ENCODE measurements at regions not wholly inside any gene's neighbourhood (a gene's known extent, or its start where the extent isn't known, plus 50 kb on each side); places are given as distances from the start of the nearest gene placed in this dataset.

DNA sequence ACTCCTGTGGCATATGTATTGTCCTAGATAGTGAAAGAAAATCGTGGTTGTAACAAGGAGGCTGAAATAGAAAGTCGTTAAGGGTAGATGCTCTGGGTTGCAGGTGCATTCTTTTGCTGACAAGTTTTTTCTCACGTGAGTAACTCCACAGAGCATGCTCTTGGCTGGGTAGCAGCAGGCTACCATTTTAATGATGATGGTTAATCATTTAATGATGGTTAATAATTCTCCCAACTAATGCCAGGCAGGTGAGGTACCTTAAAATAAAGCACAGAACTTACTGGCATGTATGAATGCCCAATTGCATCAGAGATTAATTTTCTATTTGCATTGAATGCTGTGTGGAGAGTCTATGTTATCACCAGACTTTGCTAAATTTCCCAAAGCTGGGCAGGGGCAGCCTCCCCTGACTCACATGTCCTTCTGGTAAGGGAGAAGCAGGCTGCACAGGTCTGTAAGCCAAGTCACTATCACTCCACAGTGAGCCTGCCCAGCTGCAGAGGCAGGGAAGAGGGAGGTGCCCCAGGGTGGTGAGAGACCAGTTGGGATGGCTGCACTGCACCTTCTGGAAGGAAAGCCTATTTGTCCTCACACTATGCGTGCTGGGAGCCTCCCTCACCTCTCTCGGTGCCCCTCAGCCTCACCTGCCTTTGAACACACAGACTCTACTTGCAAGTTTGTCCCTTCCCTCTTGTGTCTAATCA, 287.0 kb upstream of the IGFBP3 start:
- no peak for DNase-seq (ENCODE audit: low read depth in 2 of 2)

DNA sequence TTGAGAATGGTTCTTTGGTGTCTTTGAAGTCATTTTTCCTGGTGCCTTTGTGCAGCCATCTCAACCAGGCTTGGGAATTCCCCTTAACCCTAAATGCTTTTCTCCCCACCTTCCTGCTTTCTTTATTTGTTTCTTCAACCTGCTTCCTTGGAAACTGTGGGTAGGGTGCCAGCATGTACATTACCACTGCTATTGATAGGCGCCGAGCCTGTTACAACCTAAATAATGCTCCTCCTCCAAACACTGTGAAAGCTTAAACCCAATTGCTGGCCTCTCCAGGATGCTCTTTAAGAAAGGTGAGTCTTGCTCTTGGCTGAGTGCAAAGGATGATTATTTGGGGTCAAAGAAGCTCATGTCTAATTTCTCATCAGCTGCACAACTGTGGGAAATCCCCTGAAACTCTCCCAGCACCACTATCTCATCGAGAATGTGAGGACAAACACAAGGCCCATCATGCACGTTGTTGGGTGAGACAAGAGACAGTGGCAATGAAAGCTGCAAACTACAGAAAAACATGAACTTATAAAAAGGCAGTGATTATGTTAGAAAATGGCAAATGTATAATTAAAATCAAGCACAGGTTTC, 285.5 kb upstream of the IGFBP3 start:
- DNase-seq (ENCODE audit: low read depth in 2 of 2) = no peak

DNA sequence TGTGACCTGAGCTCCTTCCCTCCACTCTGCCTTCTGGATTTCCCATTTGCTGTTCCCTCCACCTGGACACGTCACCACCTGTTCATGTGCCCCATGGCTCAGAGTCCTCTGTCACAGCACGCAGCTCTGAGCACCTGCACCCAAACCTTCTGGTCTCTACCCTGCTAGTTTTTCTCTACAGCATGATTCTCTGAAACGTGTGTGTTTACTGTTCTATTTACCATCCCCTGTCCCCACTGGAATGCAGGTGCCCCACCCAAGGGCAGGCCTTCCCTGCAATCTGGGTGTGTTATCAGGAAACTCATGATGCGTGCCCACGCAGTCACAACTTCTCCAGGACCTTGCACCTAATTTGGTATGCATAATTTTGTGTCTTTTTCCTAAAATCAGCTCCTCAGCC, 284.4 kb upstream of the IGFBP3 start:
- no peak for DNase-seq (ENCODE audit: low read depth in 2 of 2)

- DNase-seq (ENCODE audit: low read depth in 2 of 2) = no peak
These were observed 282.9 kb upstream of the IGFBP3 start for GRCh38 chr7:46203926-46204325.

GRCh38 chr7:46202379-46202778, 281.3 kb upstream of the IGFBP3 start:
- DNase-seq (ENCODE audit: low read depth in 2 of 2) = no peak

DNA sequence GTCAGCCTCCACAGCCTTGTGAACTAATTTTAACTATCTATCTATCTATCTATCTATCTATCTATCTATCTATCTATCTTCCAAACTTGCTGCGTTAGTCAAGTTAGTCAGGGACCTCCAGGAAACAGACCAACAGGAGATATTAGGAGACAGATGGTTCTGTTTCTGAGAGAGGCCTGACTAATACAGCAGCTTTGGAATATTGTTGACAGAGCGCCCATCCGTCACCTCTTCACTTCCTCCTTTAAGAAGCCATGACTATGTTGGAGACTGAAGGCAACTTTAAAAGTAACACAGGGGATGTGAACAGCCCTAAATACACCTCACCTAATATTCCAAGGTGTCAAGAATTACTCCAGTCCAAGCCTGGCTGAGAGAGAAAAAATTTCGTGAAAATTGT, 280.9 kb upstream of the IGFBP3 start:
- no peak for DNase-seq (ENCODE audit: low read depth in 2 of 2)

DNA sequence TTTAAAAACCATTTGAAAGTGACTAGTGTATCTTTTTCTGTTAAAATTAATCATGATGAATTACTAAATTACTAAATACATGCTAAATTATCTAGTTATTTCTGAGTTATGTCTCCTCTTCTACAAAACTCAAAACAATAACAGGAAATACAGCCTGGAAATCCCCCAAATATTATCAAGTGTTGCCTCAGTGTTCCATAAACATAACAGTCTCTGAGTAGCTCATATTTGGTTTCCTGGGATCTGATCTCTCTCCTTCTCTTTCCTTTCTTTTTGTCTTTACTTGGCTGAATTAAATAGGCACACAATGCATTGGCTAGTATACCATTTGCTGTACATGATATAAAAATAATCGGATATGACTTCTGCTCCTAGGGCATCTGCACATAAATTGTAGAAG, 277.6 kb upstream of the IGFBP3 start:
- DNase-seq (ENCODE audit: low read depth in 2 of 2) = no peak

DNA sequence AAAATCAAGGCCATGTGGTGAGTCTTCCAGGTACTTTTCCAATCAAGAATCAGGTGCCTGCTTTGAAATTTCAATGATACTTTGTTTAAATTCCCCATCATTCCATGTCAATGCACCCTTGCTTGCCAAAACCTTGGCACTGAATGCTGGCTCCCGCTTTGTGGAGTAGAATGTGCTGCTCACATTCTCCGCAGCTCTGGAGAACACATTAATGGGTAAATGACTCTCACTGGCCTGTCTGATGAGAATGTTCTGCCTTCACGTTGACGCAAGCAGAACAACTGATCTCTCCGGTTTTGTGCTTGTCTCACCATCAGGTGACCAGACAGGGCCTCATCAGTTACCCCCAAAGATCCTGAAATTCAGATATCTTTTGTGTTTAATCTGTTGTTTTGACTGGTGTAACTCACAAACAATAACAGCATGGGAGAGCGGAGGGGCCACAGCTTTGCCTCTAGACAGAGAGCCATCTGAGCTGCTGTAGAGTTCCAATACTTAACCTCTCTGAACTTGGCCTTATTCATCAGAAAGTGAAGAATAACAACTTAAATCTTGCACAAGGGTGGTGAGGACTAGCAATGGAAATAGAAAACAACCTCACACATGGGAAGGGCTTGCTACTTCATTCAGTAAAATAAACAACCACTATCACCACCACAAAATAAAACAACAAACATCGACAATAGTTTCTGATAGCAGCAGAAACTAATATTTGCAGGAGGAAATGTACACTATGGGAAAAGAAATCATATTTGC, 276.9 kb upstream of the IGFBP3 start:
- no peak for DNase-seq (ENCODE audit: low read depth in 2 of 2)

- no peak for DNase-seq (ENCODE audit: low read depth in 2 of 2)
These were observed 274.9 kb upstream of the IGFBP3 start for GRCh38 chr7:46195934-46196333.

GRCh38 chr7:46192271-46192670, 271.2 kb upstream of the IGFBP3 start:
- DNase-seq (ENCODE audit: low read depth in 2 of 2) = no peak

- DNase-seq (ENCODE audit: low read depth in 2 of 2) = no peak
These were observed 270.7 kb upstream of the IGFBP3 start for GRCh38 chr7:46191776-46192175.

DNA sequence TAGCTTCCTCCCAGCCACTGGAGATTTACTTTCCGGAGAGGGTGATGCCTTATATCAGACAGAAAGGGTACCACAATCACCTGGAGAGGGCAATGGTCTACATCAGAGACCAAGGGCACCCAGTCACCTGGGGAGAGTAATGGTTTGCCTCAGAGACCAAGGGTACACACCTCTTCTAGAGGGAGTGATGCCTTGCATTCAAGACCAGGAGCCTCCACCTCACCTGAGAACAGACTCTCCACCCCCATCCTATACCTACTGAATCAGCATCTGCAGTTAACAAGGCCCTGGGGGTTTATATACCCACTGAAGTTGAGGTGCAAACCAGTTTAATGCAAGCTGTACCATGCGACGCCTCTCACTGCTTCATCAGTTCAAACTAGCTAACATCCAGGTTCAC, 270.2 kb upstream of the IGFBP3 start:
- DNase-seq (ENCODE audit: low read depth in 2 of 2) = no peak

GRCh38 chr7:46189255-46189790, 268.3 kb upstream of the IGFBP3 start:
- no peak for DNase-seq (ENCODE audit: low read depth in 2 of 2)

GRCh38 chr7:46186131-46186530, 265.1 kb upstream of the IGFBP3 start:
- DNase-seq (ENCODE audit: low read depth in 2 of 2) = no peak

DNA sequence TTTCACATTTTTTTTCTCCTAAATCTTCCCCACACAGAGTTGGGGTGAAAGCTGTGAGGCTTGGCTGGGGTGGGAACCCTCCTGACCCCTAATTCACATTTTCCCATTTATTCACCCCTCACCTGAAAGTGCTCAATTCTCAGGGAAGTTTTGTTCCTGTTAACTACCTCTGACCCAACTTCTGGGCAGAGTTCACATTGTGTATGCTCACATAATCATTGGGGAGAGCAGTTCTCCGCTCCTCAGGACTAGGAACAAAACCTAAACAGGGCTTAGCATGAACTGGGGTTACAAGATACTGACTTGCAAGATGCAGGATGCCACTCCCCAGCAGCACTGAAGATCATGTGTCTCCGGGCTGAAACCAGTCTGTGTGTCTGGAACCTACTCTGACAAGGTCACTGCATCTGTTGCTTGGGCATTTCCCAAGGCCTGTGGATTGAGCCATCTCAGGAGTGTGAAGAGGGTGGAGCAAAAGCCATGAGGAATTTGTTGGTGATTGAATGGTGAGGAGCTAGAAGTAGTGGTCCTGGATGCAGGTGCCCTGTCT, 258.1 kb upstream of the IGFBP3 start:
- no peak for DNase-seq (ENCODE audit: low read depth in 2 of 2)

DNA sequence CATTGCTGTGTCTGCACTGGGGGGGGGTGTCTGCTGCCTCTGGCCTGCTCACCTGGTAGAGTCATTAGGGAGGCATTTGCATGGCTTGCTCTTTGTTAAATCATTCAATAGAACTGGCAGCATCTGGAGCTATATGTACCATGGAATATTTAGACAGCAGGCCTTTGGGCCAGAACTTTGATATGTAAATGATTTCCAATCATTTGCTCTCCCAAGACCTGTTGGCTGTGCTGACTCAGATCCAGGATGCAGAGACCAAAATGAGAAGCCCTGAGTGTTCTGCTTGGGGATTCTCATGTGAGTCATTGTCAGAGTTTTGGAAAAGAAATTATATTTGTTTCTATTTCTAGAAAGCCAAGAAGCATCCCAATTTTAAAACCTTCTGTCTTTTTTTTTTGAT, 257.6 kb upstream of the IGFBP3 start:
- DNase-seq (ENCODE audit: low read depth in 2 of 2) = no peak

- DNase-seq (ENCODE audit: low read depth in 2 of 2) = no peak
These were observed 256.7 kb upstream of the IGFBP3 start for GRCh38 chr7:46177821-46178220.

DNA sequence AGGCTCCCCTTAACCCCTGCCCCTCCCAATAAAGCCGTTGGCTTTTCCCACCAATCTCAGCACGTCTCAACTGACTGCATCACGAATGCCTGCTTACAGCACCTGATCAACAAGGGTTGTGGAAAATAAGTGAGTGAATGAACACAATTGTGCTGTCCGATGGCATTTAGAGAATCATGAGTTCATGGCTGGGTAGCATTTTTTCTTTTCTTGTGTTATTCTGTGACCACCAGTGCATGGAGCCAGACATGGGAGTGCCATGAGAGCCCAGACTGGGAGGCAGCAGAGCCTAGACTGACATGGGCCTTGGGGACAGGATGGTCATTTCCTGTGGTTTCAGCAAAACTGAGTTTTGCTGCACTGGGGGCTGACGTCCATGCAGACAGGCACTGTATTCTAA, 254.1 kb upstream of the IGFBP3 start:
- DNase-seq (ENCODE audit: low read depth in 2 of 2) = no peak

GRCh38 chr7:46174196-46174580, 253.1 kb upstream of the IGFBP3 start:
- DNase-seq (ENCODE audit: low read depth in 2 of 2) = no peak

- DNase-seq (ENCODE audit: low read depth in 2 of 2) = no peak
These were observed 252.6 kb upstream of the IGFBP3 start for GRCh38 chr7:46173476-46174195.

GRCh38 chr7:46170792-46171191, 249.7 kb upstream of the IGFBP3 start:
- no peak for DNase-seq (ENCODE audit: low read depth in 2 of 2)

GRCh38 chr7:46170021-46170420, 248.9 kb upstream of the IGFBP3 start:
- DNase-seq (ENCODE audit: low read depth in 2 of 2) = no peak
